ENCODE measurements at regions not wholly inside any gene's neighbourhood (a gene's known extent, or its start where the extent isn't known, plus 50 kb on each side); places are given as distances from the start of the nearest gene placed in this dataset.
"Not testable (repeated sequence)": the region's sequence is repeated elsewhere in the genome, so short reads cannot be mapped to it uniquely, and the experiment has no call there.

- Histone ChIP-seq H3K36me3 (ENCODE audit: control insufficient read depth in 1 of 2, insufficient read depth in 2 of 2, low read length in 2 of 2) (no peaks in the 10 kb centered on the region), H3K4me2 (ENCODE audit: low read length) (no peak overlapping the region), H3K27me3 (ENCODE audit: insufficient read depth, low read length) (no peaks in the 10 kb centered on the region; the same call in 1 of the 2 replicates), H3K27ac (ENCODE audit: low read depth, low read length) (no peak overlapping the region), H3K9me3 (ENCODE audit: control insufficient read depth in 1 of 2, insufficient read depth in 1 of 2, low read depth in 1 of 2, low read length in 2 of 2) (no peaks in the 10 kb centered on the region), H2AFZ (ENCODE audit: low read depth, low read length, poor library complexity, severe bottlenecking) (no peak overlapping the region), H3K4me3 (replicated peaks in 1 of 2; ENCODE audit: low read depth in 1 of 2, low read length in 2 of 2) (no peak overlapping the region), H3K79me2 (ENCODE audit: insufficient read depth, low read length) (no peaks in the 10 kb centered on the region), H3K9ac (ENCODE audit: low read length) (no peak overlapping the region), H3K9me2 (ENCODE audit: insufficient read depth) (no peaks in the 10 kb centered on the region), H3K4me1 (ENCODE audit: control insufficient read depth in 1 of 2, insufficient read depth in 2 of 2, low read length in 2 of 2) (no peaks in the 10 kb centered on the region), H4K20me1 (ENCODE audit: insufficient read depth) (no peaks in the 10 kb centered on the region)
- RAD21 ChIA-PET (ENCODE audit: low non-redundant PET in 1 of 2, low total read pairs in 2 of 2, uncharacterized antibody in 2 of 2, unreplicated experiment in 2 of 2), result no interaction called here
- intact Hi-C loops (cut with micrococcal nuclease), result no loop called here
- ATAC-seq, result no peak
- BruUV-seq (replicated peaks), result no TSS peak
- POLR2A ChIA-PET, result no interaction called here
- no peak for DNase-seq (ENCODE audit: low read depth, low spot score)
- TF ChIP-seq EZH2phosphoT487 (IDR thresholded peaks at IDR 0.05; ENCODE audit: borderline replicate concordance) (no peak), REST (IDR thresholded peaks at IDR 0.05; ENCODE audit: low read depth) (no peak), YY1 (IDR thresholded peaks at IDR 0.05; ENCODE audit: extremely low read depth, insufficient replicate concordance, low read depth, low read length) (no peak), POLR2AphosphoS5 (IDR thresholded peaks at IDR 0.05; ENCODE audit: low read depth, low read length) (no peak), EZH2 (IDR thresholded peaks at IDR 0.05) (no peak), RAD21 (IDR thresholded peaks at IDR 0.05; ENCODE audit: low read depth) (no peak), CEBPB (IDR thresholded peaks at IDR 0.05; ENCODE audit: low read depth) (no peak), SRF (IDR thresholded peaks at IDR 0.05; ENCODE audit: low read depth) (no peak), SIN3A (IDR thresholded peaks at IDR 0.05; ENCODE audit: low read depth) (no peak), EGR1 (IDR thresholded peaks at IDR 0.05; ENCODE audit: low read depth) (no peak), ZNF274 (IDR thresholded peaks at IDR 0.05; ENCODE audit: low read depth, low read length) (no peak), ELF1 (IDR thresholded peaks at IDR 0.05; ENCODE audit: borderline replicate concordance, low read depth) (no peak), ATF3 (IDR thresholded peaks at IDR 0.05) (no peak), POLR2A (IDR thresholded peaks at IDR 0.05; ENCODE audit: borderline replicate concordance, extremely low read depth, insufficient read depth, insufficient read length) (no peak), FOSL1 (IDR thresholded peaks at IDR 0.05; ENCODE audit: low read depth) (no peak), JUND (IDR thresholded peaks at IDR 0.05) (no peak), CBX3 (IDR thresholded peaks at IDR 0.05; ENCODE audit: low read depth) (no peak), TCF7L2 (IDR thresholded peaks at IDR 0.05; ENCODE audit: borderline replicate concordance, extremely low read depth, insufficient read depth, insufficient read length) (no peak)
- CTCF ChIA-PET, result no interaction called here
Observed at GRCh38 chr22:23457380-23457985, 122.6 kb downstream of the IGLL1 start.

GRCh38 chr22:23456666-23457379, 123.3 kb downstream of the IGLL1 start:
- intact Hi-C loops (cut with micrococcal nuclease); H3K4me2 ChIP-seq (ENCODE audit: low read length); H2AFZ ChIP-seq (ENCODE audit: low read depth, low read length, poor library complexity, severe bottlenecking); DNase-seq (ENCODE audit: low read depth, low spot score); H3K36me3 ChIP-seq (ENCODE audit: control insufficient read depth in 1 of 2, insufficient read depth in 2 of 2, low read length in 2 of 2); H4K20me1 ChIP-seq (ENCODE audit: insufficient read depth); H3K4me1 ChIP-seq (ENCODE audit: control insufficient read depth in 1 of 2, insufficient read depth in 2 of 2, low read length in 2 of 2); CTCF ChIA-PET; H3K9me2 ChIP-seq (ENCODE audit: insufficient read depth); RAD21 ChIA-PET (ENCODE audit: low non-redundant PET in 1 of 2, low total read pairs in 2 of 2, uncharacterized antibody in 2 of 2, unreplicated experiment in 2 of 2); ATAC-seq; H3K79me2 ChIP-seq (ENCODE audit: insufficient read depth, low read length); H3K9ac ChIP-seq (ENCODE audit: low read length); POLR2A ChIA-PET; H3K27me3 ChIP-seq (ENCODE audit: insufficient read depth, low read length); H3K27ac ChIP-seq (ENCODE audit: low read depth, low read length); BruUV-seq (replicated peaks); H3K4me3 ChIP-seq (replicated peaks in 1 of 2; ENCODE audit: low read depth in 1 of 2, low read length in 2 of 2); H3K9me3 ChIP-seq (ENCODE audit: control insufficient read depth in 1 of 2, insufficient read depth in 1 of 2, low read depth in 1 of 2, low read length in 2 of 2): not testable (repeated sequence)
